ENCODE measurements at regions not wholly inside any gene's neighbourhood (a gene's known extent, or its start where the extent isn't known, plus 50 kb on each side); places are given as distances from the start of the nearest gene placed in this dataset.

DNA sequence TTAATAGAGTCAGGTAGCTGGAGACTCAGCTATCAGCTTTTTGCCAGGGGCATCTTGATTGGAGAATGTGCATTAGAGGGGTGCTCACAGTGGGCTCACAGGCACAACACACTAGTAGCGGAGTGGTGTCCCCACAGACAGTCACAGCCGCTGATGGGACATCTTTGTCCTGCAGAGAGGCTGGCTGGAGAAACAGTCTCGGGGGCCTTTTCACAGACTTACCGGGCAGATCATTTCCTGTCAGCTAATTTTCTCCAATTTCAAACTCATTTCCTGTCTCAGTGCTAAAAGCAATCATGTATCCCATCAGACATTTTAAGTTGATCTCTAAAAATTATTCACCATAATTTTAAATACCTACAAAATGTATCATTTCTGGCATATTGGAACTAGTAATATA lies 562.6 kb downstream of the DCDC2C start:
- DNase-seq, result no peak

DNA sequence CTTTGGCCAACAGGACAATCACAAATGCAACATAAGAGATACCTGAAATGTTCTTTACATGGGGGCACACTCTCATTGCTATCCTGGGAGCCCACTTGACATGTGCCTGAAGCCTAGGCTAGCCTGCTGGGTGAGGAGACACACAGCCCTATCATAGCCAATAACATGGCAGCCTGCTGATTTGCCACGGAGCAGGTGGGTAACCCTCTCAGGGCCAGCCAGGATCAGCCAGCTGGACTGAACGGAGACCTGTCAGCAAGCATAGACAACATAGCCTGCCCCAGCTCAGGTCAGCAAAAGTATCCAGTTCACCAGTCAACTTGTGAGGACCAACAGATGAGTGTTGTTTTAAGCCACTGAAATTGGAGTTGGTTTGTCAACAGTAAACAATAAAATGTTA lies 566.5 kb downstream of the DCDC2C start:
- DNase-seq, result no peak

DNA sequence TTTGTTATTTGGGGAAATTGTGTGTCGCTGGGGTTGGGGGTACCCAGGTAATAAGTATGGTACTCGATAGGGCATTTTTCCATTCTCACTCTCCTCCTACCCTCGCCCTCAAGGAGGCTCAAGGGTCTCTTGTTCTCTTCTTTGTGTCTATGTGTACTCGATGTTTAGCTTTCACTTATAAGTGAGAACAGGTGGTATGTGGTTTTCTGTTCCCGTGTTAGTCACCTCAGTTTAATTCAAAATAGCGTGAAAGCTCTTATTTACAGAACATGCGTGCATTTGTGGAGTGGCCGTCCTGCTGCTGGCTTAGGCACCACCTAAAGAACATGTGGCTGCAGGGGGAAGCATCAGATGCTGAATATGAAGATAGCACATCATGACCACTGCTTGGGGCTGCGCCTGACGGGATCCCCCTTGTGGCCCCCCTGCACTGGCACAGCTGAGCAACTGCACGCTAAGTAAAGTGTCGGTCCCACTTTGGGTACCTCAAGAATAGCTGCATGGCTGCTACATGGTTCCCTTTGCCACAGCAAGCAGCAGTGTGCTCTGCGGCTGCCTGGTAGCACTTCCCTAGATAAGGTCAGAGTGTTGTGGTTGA lies 569.0 kb downstream of the DCDC2C start:
- no peak for DNase-seq

DNA sequence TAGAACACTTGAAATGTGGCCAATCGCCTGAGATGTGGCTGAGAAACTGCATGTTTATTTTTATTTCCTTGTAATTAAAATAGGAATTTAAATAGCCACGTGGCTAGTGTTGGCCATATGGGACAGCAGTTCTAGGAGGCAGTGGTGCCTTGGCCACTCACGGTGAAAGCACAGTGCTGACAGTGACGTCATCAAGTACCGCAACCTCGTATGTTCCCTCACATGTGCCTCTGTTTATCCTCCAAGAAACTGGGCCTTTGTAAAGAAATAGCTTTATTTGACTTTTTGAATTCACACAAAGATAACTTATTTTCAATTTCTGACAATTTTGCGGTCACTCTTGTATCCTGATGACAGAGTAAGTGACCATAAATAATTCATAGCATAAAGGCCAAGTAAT lies 575.0 kb downstream of the DCDC2C start:
- DNase-seq, result no peak

DNA sequence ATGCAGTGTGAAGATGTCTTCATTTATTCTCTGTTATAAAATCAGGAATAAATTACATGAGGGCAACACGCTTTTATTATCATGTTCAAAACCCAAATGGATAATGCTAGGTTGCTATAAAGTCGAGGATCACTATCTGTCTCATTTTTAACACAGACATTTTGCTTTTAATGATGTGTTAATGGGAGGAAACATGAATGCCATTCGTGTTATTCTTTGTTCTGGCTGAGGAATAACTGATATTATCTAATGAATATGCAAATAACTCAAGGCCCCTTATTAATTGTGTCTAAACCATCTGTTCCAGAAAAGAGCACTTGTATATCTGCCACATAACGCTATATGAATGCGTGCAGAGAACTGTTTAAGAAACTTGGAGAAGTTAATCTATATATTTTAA lies 576.1 kb downstream of the DCDC2C start:
- no peak for DNase-seq

- DNase-seq, result no peak
These were observed 588.1 kb downstream of the DCDC2C start for GRCh38 chr2:4291430-4291829.

GRCh38 chr2:4295680-4296079 lies 592.3 kb downstream of the DCDC2C start:
- DNase-seq, result no peak

GRCh38 chr2:4300616-4301015 lies 597.2 kb downstream of the DCDC2C start:
- no peak for DNase-seq

GRCh38 chr2:4324531-4324930 lies 621.2 kb downstream of the DCDC2C start:
- DNase-seq, result no peak

GRCh38 chr2:4336864-4337263 lies 633.5 kb downstream of the DCDC2C start:
- no peak for DNase-seq

GRCh38 chr2:4338345-4338744 lies 635.0 kb downstream of the DCDC2C start:
- no peak for DNase-seq

DNA sequence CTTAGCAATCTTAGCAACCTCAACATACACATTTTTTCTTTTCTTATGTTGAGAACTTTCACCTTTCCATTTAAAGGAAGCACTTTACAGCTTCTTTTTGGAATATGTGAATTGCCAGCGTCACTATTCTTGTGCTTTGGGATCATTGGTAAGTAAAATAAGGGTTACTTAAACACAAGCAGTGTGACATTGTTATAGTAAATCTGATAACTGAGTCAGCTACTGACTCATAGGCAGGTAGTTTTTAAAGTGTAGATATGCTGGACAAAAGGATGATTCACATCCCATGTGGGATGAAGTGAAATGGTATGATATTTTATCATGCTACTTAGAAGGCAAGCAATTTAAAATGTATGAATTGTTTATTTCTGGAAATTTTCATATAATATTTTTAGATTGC lies 637.2 kb downstream of the DCDC2C start:
- DNase-seq, result no peak

GRCh38 chr2:4346628-4347027 lies 643.3 kb downstream of the DCDC2C start:
- no peak for DNase-seq

- DNase-seq, result no peak
These were observed 650.3 kb downstream of the DCDC2C start for GRCh38 chr2:4353668-4354067.

- DNase-seq, result no peak
These were observed 650.8 kb downstream of the DCDC2C start for GRCh38 chr2:4354164-4354563.

GRCh38 chr2:4354678-4355077 lies 651.3 kb downstream of the DCDC2C start:
- DNase-seq, result no peak

- no peak for DNase-seq
These were observed 652.7 kb downstream of the DCDC2C start for GRCh38 chr2:4356109-4356508.

GRCh38 chr2:4356541-4356940 lies 653.2 kb downstream of the DCDC2C start:
- no peak for DNase-seq

DNA sequence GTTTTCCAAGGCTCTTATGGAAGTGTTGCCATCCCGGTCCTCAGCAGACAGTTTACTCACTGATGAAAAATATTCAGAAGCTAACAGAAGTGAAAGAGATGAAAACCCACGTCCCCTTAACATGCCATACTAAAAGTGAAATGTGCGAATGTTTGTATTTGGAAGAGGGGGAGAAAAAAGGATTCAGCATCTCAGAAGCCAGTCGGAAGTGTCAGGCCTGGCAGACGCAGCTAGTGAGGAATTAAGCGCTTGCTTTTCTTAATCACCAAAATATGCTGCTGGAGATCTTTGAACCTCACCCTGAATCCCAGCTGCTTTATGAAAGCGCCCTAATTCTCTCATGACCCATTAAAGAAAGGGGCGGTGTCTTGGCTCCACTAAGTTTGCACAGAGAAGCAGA lies 653.7 kb downstream of the DCDC2C start:
- no peak for DNase-seq

GRCh38 chr2:4358837-4359236 lies 655.5 kb downstream of the DCDC2C start:
- DNase-seq, result no peak

GRCh38 chr2:4368907-4369306 lies 665.5 kb downstream of the DCDC2C start:
- DNase-seq, result no peak

DNA sequence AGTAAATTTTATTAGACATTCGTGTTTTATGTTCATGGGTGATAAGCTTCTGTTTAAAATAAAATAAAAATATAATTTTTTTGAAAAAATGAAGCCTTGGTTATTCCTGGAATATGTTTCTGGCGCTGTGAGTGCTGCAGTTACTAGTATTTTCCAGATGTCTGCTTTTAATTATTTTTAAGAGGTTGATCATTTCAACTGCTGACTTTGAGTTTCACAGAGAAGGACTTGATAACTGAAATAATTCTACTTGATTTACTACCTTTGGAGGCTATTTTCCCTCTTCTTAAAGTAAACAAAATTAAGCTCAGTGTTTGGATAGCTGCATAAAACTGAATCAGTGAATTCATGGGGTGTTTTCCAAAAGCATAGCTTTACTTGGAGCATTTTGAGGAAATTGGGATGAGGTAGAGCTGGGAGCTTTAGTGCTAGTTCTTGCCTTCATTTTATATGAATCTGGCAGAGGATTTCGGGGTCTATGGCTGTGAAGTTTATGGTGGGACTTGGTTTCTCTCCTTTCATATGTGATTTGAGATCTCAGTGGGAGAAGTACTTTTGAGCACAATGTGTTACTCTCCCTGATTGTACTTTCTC lies 666.5 kb downstream of the DCDC2C start:
- DNase-seq, result no peak

DNA sequence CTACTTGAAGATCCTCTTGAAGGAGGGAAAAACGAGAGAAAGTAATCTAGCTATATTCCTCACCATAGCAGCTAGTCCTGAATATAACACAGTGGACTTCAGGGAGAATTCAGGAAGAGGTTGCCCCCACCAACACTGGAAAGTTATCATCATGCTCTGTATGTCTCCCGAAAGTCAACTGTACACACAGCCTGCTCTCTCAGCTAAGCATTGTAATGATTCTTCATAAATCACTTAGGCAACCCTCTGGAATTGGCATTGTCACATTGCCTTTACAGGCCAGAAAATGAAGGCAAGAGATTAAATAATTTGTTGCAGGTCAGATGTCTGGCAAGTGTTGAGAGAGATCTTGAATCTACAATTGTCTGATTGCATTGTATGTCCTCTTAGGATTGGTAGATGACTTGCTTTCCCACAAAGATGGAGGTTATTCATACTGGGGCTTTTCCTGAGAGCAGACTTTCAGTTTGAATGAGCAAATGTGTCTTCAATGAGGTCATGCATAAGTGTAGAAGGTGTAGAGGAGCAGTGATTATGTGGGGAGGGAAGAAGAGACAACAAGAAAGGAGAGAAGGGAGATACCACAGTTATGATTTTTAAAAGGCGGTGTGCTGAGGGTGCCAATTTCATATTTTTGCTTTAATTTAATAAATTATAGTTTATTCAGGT lies 667.2 kb downstream of the DCDC2C start:
- no peak for DNase-seq

- DNase-seq, result no peak
These were observed 677.7 kb downstream of the DCDC2C start for GRCh38 chr2:4381049-4381448.

- DNase-seq, result no peak
These were observed 678.4 kb downstream of the DCDC2C start for GRCh38 chr2:4381773-4382172.
